ENCODE measurements at regions not wholly inside any gene's neighbourhood (a gene's known extent, or its start where the extent isn't known, plus 50 kb on each side); places are given as distances from the start of the nearest gene placed in this dataset.
"Not testable (repeated sequence)": the region's sequence is repeated elsewhere in the genome, so short reads cannot be mapped to it uniquely, and the experiment has no call there.

GRCh38 chr16:47858333-47858982 lies 297.3 kb downstream of the ABCC12 start:
- no peak for DNase-seq (ENCODE audit: low spot score)

DNA sequence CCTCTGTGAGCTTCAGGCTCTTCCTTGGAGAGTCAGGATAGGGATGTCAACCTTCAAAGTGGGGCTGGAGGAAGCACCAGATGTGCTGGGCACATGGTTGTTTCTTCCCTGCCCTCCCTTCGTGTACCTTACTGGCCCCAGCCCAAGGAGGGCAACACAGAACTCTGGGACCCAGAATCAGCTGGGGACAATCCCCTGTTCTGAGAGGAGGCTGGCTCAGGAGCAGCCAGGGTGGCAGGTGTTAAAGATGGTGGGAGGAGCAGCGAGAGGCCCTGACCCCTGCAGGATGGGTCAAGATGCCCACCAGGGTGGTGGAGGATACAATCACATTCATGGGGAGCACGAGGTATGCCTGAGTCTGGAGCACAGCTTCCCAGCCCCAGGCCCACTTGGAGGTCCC lies 300.4 kb downstream of the ABCC12 start:
- no peak for DNase-seq (ENCODE audit: low spot score)

GRCh38 chr16:47854737-47855136 lies 301.1 kb downstream of the ABCC12 start:
- DNase-seq (ENCODE audit: low spot score): no peak

GRCh38 chr16:47852991-47853390 lies 302.8 kb downstream of the ABCC12 start:
- DNase-seq (ENCODE audit: low spot score): no peak

DNA sequence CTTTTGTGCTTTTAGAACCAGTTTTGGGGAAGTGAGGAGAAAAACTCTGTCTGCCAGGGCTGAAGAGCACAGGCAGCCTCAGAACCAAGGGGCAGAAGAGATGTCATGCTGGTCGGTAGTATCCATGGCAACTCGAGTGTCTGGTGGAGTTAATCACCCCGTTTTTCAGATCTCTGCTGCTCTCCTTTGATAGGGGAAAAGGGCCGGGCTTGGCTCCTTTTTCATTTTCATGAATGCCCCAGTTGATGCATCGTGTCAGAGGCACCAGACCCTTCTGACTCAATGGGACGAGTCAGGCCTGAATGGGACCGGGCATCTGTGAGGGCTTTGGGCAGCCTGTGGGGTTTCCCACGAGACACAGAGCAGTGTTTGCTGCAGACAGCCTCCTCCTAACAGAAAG lies 304.6 kb downstream of the ABCC12 start:
- DNase-seq (ENCODE audit: low spot score): no peak

DNA sequence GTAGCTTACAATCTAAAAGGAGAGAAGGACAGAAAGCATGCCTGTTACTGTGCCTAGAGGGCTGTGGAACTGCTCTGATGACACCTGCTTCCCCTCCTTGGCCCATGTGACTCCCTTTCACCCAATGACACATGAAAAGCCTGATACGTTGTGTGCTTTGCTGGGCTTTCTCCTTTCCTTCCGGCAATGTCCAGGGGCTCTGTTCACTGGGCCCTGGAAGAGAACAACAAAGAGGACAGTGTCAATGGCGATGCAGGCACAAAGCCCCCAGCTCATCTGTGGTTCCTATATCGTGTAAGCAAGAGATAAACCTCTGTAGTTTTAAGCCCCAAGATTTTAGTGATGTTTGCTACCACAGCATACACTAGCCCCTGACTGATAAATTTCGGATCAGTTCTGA lies 306.1 kb downstream of the ABCC12 start:
- DNase-seq (ENCODE audit: low spot score): no peak

- DNase-seq (ENCODE audit: low spot score): no peak
Measured at GRCh38 chr16:47848421-47849109, 307.2 kb downstream of the ABCC12 start.

DNA sequence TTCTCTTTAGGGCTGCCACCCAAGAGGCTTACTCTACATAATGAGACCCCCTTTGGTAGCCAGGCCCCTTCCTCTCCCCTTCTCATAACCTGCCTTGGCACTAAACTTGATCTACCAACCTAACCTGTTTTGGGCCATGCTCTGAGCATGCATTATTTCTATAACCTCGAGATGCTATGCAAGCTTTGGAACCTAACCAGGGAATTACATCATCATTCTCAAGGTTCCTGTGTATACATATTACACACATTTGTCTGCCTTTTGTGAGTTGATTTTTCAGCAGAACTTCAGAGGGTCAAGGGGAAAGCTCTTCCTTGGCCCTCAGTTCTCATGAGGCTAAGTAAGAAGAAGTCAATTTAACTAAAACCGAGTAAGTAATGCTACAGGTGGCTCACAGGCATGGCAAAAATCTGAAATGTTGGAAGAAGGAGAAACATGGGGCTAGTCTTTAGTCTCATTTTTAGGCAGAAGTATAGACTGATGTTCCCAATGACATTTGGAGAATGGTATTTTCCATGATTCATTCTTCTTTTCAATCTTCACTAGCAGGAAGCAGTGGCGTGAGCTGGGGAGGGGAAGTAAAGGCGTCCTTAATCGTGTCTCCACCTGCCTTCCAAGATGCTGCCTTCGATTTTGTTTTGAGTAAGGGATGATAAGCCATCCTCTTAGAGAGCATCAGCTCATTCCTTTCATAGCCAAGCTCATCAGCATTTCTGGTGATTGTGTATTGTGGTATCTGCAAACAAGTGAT lies 308.4 kb downstream of the ABCC12 start:
- no peak for DNase-seq (ENCODE audit: low spot score)

DNA sequence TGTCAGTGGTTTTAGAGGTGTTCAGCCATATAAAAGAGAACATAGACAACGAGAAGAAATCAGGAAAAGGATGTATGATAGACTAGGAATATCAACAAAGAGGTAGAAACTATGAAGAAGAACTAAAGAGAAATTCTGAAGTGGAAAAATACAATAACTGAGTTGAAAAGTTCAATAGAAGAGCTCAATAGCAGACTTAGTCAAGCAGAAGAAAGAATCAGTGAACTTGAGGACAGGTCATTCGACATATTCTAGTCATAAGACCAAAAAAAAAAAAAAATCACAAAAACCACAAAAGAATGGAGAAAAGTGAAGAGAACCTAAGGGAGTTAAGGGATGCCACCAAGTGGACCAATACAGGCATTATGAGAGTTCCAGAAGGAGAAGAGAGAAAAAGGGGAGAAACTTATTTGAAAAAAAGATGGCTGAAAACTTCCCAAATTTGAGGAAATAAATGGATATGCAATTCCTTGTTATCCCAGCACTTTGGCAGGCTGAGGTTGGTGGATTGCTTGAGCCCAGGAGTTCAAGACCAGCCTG lies 321.2 kb downstream of the ABCC12 start:
- DNase-seq (ENCODE audit: low spot score): no peak

DNA sequence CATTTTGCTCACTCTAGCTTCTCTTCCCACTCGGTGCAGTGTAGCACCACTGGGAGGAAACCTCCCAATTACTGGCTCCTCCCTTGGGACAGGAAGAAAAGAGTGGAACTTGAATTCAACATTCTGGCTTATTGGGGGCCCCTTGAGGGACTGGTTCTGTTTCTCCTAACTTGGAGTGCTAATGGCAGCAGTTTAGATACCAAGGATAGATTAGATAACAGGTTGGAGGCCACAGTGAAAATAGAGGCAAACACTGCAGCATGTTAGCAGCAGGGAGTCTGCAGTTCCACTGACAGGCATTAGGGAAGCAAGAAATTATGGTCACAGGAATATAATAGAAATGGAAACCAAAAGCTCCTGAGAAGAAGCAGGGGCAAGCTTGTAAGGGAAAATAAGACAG lies 322.0 kb downstream of the ABCC12 start:
- no peak for DNase-seq (ENCODE audit: low spot score)

DNA sequence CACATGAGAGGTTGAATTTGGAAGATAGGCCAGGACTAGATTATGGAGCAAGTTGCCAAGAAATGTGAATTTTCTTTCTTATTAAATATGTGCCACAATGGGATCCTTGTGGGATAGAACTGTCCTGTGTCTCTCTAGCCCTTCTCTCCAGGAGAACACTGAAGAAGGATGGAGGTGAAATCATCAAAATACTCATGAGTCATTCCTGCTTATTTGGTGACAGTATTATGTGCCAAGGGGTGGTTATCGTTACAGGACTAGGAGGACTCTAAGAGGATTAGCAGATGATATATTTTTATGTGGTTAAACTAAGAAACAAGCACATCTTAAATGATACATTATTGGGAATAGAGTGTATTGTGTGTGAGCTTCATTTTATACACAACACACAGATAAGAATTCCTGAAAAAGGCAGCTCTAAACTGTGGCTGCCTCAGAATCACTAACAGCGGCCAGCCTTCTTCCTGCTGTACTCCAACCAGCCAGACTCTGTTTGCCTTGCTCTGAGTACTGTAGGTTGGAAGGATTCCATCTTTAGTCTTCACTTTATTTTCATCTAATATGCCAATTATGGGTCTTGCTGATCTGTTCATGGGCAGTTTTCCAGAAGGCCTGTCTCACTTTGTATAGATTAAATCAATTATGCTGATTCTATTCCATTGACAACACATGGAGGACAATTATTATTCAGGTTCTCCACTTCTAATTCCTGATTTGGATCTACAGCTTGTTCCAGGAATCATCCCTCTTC lies 325.8 kb downstream of the ABCC12 start:
- no peak for DNase-seq (ENCODE audit: low spot score)

- peak; percentile 7 for DNase-seq (ENCODE audit: low spot score)
Measured at GRCh38 chr16:47826070-47826469, 329.7 kb downstream of the ABCC12 start.

DNA sequence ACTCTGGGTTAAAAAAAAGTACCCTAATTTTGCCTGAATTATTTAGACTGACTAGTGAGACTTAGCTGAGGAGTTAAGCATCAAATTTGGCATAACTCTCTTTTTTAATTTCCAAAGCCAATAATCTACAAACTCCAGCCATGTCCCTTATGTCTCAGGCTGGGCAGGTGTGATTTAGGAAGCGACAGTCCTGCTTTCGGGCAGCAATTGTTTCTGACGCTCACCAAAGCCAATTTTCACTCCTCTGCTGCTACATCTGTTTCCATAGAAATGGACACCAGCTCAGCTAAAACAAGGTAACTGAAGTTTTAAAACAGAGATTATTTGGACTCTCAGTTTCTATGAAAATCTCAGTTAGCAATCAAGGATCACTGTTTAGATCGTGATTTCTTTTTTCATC lies 338.7 kb downstream of the ABCC12 start:
- DNase-seq (ENCODE audit: low spot score): no peak

DNA sequence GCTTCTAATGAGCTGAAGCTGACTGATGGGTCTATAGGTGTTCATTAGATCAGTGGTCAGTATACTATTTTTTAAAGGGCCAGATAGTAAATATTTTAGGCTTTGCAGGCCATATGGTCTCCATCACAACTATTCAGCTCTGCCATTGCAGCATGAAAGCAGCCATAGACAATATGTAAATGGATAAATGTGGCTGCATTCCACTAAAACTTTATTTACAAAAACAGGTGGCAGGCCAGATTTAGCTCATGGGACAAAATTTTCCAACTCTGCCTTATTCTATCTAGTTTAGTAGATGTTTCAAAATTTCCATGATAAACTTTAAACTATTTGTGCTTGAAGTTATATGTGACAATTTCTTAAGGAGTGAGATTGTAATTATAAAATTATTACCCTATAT lies 339.3 kb downstream of the ABCC12 start:
- DNase-seq (ENCODE audit: low spot score): no peak

DNA sequence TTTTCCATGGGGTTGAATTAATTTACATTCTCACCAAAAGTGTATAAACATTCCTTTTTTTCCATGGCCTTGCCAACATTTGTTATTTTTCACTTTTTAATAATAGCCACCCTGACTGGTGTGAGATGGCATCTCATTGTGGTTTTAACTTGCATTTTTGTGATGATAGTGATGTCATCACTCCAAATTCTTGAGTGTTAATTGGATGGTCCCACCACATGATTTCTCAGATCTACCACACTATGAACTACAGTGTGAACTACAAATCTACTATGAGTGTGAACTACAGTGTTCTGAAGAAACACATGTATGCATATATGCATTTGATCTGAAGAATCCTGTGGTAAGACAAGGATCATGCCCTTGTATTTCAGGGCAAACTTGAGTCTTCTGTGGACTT lies 340.1 kb downstream of the ABCC12 start:
- DNase-seq (ENCODE audit: low spot score): no peak

GRCh38 chr16:47811758-47812157 lies 344.0 kb downstream of the ABCC12 start:
- not testable (repeated sequence) for DNase-seq (ENCODE audit: low spot score)

DNA sequence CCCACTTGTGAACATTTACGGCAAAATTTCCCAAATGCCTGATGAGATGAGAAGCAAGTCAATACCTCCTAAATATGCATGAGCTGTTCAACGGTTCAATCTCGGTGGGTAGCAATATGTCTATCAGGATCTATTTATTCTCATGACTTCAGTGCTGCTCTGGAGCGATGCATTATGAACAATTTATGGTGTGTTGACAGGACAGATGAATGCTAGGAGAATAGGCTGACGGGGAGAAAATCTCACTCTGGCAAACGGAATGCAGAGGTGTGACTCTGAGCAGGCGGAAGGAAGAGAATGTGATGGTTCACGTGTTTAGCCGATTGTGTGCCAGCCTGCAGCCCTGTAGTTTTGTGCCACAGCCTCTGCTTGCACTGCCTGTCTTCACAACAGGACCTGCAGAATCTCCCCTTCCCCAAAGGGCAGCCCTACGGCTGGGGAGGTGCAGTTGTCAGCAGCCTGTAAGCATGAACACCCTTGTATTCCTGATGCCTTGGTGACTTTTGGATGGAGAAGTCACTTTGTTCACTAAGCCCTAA lies 345.2 kb downstream of the PHKB start:
- no peak for DNase-seq (ENCODE audit: low spot score)

DNA sequence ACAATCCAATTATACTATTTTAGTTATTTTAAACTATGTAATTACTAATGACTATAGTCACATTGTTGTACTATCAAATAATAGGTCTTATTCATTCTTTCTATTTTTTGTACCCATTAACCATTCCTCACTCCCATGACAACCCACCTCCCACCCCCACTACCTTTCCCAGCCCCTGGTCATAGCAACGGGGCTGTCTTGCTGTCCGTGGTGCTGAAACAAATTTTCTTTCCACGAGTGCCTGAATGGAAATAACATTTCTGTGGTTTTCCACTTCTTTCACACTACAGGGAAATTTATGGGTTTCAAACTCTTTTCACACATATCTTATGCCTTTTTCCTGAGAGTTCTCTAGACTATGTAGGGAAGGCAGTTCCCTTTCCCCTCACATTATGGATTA lies 326.6 kb downstream of the PHKB start:
- DNase-seq (ENCODE audit: low spot score): no peak

- no peak for DNase-seq (ENCODE audit: low spot score)
Measured at GRCh38 chr16:47781673-47782072, 320.5 kb downstream of the PHKB start.

- DNase-seq (ENCODE audit: low spot score): no peak
Measured at GRCh38 chr16:47780213-47780875, 319.2 kb downstream of the PHKB start.

DNA sequence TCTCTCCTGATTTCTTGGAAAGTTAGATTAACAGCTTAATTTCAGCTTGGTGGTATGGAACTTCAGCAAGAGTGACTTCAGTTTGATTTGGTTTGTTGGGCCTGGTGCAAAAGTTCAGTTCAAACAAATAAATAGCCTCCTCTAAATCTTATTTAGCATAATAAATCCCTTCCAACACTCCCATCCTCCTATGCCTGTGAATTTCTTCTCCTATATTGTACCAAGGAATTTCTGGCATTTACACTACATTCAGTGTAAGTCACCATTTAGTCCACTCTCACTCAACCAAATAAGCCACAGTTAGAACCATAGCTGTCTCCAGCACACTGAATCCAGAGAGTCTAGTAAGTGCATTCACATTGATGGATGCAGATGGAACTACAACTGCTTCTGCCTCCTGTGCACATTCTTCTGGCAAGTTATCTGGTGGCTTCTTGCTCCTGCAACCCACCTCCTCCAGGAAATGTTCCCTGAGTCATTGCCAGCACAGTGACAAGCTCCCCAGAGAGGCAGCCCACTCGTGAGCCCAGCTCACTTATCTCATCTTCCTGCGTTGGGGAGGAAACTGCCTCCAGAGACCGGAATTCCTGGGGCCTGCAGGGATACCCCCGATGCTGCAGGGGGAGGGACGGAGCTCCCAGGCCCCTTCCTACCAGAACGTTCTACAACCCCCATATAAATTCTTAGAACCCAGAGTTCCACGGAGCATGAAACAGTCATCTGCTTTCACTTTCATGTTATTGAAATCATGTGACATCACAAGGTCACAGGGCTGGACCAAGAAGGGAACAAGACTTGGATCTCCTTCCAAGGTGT lies 318.3 kb downstream of the PHKB start:
- no peak for DNase-seq (ENCODE audit: low spot score)
